NCI-H2171 (cell line): ENCODE measurements at regions not wholly inside any gene's neighbourhood (a gene's known extent, or its start where the extent isn't known, plus 50 kb on each side); places are given as distances from the start of the nearest gene placed in this dataset.
"Not testable (repeated sequence)": the region's sequence is repeated elsewhere in the genome, so short reads cannot be mapped to it uniquely, and the experiment has no call there.

Experiments used
- DNase-seq: peaks from one replicate; lab custom pipeline; 2025; lab: John Stamatoyannopoulos, UW

- DNase-seq = no peak
Measured at GRCh38 chr2:82501217-82501616, 1957.9 kb downstream of the SUCLG1 start.

DNA sequence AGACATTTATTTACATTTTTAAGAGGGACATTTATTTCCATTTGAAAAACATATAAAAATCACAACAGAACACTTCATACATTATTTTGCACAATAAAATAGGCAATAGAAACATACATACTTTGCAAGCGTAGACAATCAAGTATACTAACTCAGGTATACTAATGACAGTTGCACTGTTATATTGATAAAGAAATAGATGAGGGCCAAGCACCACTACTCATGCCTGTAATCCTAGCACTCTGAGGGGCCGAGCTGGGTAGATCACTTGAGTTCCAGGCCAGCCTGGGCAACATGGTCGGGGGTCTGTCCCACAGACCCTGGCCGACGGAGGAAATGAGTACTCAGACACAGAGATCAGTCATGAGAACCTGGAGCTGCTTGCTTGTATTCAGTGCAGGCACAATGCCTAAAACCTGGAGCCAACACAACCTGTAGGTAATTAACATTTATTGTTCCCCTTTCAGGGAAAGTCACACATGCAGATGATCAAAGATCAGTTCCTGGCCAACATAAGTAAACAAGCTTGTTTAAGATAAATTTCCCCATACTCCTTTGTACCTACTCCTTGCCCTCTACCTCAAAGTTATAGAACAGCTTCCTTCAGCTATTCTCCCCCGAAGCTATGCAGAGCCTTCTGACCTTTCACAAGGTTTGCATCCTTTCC lies 1960.2 kb downstream of the SUCLG1 start:
- no peak for DNase-seq

- DNase-seq = no peak
Measured at GRCh38 chr2:82494739-82495138, 1964.3 kb downstream of the SUCLG1 start.

GRCh38 chr2:82491591-82491990 lies 1967.5 kb downstream of the SUCLG1 start:
- DNase-seq = no peak

DNA sequence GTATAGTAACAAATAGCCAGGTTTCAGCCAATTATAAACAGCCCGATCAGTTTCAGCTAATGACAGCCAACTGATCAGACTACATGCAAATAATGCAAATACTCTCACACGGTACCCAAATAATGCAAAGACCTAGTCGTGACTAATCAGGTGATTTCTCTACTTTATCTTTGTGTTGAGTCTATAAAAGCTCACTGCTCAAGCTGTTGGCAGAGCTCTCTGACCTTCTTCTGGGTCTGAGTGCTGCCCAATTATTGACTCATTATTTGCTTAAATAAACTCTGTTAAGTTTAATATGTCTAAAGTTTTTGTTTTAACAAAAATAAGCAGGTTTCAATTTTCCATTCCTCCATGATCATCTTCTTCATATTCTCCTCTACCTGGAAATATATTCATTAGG lies 1971.7 kb downstream of the SUCLG1 start:
- no peak for DNase-seq

GRCh38 chr2:82485701-82486100 lies 1973.4 kb downstream of the SUCLG1 start:
- no peak for DNase-seq

DNA sequence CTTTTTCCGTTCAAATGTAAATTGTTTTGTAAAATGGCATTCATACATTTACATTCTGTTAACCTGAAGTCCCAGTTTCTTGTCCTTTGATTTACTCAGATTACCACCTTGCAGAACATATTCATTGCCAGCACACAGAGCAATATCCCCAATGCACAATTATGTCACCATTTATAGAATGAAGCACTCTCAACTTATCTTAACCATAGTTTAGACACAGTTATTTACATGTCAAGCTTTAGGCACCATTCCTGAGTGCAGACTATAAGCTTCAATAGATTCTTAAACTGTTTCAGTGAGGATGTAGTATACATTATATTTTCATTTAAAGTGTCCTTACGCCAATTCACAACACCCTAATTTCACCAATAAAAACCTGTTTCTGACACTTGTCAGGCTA lies 1977.9 kb downstream of the SUCLG1 start:
- no peak for DNase-seq

GRCh38 chr2:82478641-82479040 lies 1980.4 kb downstream of the SUCLG1 start:
- DNase-seq = no peak

GRCh38 chr2:82476094-82476493 lies 1983.0 kb downstream of the SUCLG1 start:
- DNase-seq = no peak

GRCh38 chr2:82428251-82428650 lies 2030.8 kb downstream of the SUCLG1 start:
- no peak for DNase-seq

DNA sequence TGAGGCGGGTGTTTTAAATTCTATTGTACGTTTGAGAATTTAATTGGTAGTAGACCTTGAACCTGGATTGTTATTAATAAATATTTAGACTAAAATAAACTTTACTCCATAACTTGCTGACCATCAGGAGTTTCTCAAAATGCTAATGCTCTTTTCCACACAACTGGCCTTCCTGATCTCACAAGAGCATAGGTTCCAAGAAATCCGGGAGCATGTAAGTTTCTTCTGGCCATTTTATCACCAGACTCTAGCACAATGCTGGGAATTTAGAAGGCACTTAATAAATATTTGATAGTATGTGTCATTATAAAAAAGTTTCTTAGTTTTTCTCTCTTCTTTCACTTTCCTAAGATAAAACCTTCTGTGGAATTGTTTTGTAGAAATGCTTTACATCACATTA lies 2047.1 kb downstream of the SUCLG1 start:
- no peak for DNase-seq

DNA sequence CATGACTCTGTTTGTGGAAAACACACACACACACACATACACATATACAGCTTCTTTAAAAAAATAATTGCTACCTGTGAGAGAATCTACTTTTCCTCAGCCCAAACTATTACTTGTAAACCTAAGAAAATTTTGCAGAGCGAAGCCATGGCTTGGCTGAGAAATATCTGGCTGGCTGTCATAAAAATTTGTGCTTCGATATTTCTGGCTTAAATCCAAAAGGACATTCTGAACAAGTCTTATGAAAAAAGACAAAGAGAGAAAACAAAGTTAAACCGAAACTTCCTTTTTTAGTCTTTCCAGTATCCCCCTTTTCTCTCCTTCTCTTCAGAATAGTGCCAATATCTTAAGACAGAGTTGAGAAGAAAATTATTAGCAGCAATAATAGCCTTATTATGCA lies 2048.0 kb downstream of the SUCLG1 start:
- no peak for DNase-seq

DNA sequence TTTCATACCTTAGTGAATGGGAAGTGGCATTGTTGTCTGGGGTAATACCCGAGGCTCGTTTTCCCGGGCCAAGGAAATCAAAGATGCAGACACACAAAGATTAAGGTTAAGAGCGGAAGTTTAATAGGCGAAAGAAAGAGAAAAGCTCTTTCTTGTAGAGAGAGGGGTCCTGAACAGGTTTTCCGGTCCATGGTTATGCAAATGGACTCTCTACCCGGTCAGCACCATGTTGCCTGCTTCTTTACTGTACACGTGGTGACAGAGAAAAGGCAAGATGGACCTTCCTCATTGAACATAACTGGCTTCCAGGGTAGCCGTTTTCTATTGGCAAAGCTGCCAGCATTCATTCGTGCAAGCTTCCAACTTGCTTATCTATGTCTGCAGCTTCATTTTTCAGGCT lies 2063.5 kb downstream of the SUCLG1 start:
- no peak for DNase-seq

DNA sequence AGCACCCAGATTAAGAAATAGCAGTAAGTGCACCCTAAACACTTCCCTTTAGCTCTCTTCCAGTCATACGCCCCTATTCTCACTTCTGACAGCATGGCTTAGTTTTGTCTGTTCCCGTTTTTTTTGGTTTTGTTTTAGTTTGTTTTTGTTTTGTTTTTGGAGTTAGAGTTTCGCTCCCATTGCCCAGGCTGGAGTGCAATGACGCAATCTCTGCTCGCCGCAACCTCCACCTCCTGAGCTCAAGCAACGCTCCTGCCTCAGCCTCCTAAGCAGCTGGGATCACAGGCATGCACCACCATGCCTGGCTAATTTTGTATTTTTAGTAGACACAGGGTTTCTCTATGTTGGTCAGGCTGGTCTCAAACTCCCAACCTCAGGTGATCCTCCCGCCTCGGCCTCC lies 2067.7 kb downstream of the SUCLG1 start:
- DNase-seq = no peak

DNA sequence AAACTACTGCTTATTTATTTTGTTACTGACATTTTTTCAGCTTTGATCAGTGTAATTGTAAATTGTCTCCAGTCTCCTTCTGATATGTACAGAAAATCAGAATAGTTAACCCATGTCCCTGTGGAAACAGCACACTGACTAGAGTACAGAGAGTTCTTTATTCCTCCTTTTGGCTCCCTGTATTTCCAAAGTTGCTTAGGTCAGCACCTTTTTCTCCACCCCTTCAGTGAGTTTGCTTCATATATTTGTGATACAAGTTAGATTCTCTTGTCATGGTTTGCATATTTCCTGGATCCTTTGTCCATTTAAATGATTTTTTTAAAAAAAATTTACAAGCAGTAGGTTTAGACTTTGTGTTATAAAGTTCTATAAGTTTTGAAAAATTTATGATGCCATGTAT lies 2051.1 kb upstream of the LRRTM1 start:
- DNase-seq = no peak

GRCh38 chr2:82345910-82346309 lies 2041.4 kb upstream of the LRRTM1 start:
- DNase-seq = no peak

GRCh38 chr2:82344670-82345069 lies 2040.1 kb upstream of the LRRTM1 start:
- DNase-seq = no peak

DNA sequence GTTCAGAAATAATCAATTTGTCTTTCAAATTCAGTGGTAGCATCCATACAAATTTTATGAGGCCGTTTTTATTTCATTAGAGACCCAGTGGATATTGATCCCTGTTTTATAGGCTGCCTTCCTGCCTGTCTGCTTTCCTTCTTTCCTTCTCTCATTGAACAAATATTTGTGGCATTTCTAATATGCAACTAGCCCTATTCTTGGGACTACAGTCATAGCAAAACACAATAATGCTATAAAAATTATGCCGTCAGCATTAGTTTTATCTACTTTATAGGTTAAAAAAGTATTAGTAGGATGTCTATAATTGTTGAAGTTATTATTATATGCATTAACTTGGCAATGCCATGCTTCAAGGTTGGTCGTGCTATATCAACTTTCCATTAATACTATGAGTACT lies 2037.8 kb upstream of the LRRTM1 start:
- DNase-seq = no peak

DNA sequence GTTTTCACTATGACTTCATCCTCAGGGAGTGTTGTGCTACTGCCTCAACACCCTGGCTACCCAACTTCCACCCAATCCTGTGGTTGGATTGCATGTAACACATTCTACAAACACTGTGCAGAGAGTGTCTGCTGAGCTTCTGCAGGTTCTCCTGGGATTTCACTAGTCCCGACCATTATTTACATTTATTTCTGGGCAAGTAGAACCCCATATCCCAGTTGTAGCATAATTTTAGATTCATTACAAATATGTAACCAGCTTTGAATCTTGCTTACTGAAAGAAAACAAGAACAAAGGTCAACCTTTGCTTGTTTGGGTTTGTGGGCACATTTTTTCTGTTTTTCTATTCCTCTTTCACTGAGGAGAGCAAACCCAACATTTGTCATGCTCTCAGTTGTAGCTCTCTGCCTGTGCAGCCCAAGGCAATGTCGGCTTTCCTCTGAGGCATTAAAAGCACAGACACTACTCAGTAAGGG lies 2036.1 kb upstream of the LRRTM1 start:
- DNase-seq = no peak

- DNase-seq = no peak
Measured at GRCh38 chr2:82339805-82340204, 2035.3 kb upstream of the LRRTM1 start.

- DNase-seq = no peak
Measured at GRCh38 chr2:82333697-82334096, 2029.1 kb upstream of the LRRTM1 start.

GRCh38 chr2:82330155-82330554 lies 2025.6 kb upstream of the LRRTM1 start:
- no peak for DNase-seq

GRCh38 chr2:82326180-82326767 lies 2021.7 kb upstream of the LRRTM1 start:
- DNase-seq = not testable (repeated sequence)

GRCh38 chr2:82320296-82320695 lies 2015.7 kb upstream of the LRRTM1 start:
- DNase-seq = no peak
